ENCODE measurements at regions not wholly inside any gene's neighbourhood (a gene's known extent, or its start where the extent isn't known, plus 50 kb on each side); places are given as distances from the start of the nearest gene placed in this dataset.

DNA sequence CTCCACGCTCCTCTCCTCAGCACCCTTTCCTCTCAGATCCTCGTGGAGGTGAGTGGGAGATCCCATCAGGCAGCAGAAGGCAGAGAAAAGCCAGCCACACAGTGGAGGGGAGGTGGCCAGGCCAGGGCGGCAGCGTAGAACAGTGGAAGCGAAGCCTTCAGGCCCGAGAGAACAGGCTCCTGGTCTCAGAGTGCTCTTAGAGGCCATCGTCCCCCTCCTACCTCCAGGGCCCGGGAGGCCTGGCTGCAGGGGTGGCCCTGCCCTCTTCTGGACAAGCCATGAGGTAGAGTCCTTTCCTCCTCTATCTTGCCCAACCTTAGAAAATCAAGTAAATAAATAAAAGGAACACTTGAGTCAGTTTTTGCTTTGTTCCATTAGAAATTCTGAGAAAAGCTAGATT, 202.0 kb downstream of the KATNAL1 start:
- 0 out of 2 replicates have a peak, but pooled peaks cover 4% of the 10 kb centered on the region for H3K4me1 ChIP-seq (ENCODE audit: insufficient read depth)
- H3K9me3 Mint-ChIP-seq = no peaks in the 10 kb centered on the region
- H3K79me2 ChIP-seq (replicated peaks; ENCODE audit: insufficient read depth) = no peaks in the 10 kb centered on the region
- no peaks in the 10 kb centered on the region for H3F3A ChIP-seq (replicated peaks; ENCODE audit: low read depth)
- no peak overlapping the region for H3K4me3 Mint-ChIP-seq
- no peak overlapping the region for H3K4me3 ChIP-seq
- peak overlapping the region; percentile 90 for H2AFZ ChIP-seq
- no peaks in the 10 kb centered on the region for H3K36me3 Mint-ChIP-seq (ENCODE audit: low read depth)
- ATAC-seq (peak; percentile 92), DNase-seq (ENCODE audit: low spot score) (peak; percentile 41)
- H4K20me1 ChIP-seq (replicated peaks; ENCODE audit: insufficient read depth) = no peaks in the 10 kb centered on the region
- H3K36me3 ChIP-seq (ENCODE audit: insufficient read depth) = no peaks in the 10 kb centered on the region
- TF ChIP-seq, protein P1, sequence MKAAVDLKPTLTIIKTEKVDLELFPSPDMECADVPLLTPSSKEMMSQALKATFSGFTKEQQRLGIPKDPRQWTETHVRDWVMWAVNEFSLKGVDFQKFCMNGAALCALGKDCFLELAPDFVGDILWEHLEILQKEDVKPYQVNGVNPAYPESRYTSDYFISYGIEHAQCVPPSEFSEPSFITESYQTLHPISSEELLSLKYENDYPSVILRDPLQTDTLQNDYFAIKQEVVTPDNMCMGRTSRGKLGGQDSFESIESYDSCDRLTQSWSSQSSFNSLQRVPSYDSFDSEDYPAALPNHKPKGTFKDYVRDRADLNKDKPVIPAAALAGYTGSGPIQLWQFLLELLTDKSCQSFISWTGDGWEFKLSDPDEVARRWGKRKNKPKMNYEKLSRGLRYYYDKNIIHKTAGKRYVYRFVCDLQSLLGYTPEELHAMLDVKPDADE (IDR thresholded peaks at IDR 0.05) = no peak
- TF ChIP-seq EZH2 (IDR thresholded peaks at IDR 0.05; ENCODE audit: low read depth, unreplicated experiment) (no peak), EZH2phosphoT487 (IDR thresholded peaks at IDR 0.05; ENCODE audit: unreplicated experiment) (no peak), CREB1 (CRISPR knock-in tag; IDR thresholded peaks at IDR 0.05; ENCODE audit: low read depth) (no peak), NANOG (IDR thresholded peaks at IDR 0.05; ENCODE audit: borderline replicate concordance) (no peak), JUNB (IDR thresholded peaks at IDR 0.05; ENCODE audit: unreplicated experiment) (no peak), CTCF (conservative IDR thresholded peaks at IDR 0.05; ENCODE audit: low read depth in 2 of 2) (peak; percentile 34 to 67), STAT1 (IDR thresholded peaks at IDR 0.05; ENCODE audit: unreplicated experiment) (no peak)
- TF ChIP-seq, protein P2, sequence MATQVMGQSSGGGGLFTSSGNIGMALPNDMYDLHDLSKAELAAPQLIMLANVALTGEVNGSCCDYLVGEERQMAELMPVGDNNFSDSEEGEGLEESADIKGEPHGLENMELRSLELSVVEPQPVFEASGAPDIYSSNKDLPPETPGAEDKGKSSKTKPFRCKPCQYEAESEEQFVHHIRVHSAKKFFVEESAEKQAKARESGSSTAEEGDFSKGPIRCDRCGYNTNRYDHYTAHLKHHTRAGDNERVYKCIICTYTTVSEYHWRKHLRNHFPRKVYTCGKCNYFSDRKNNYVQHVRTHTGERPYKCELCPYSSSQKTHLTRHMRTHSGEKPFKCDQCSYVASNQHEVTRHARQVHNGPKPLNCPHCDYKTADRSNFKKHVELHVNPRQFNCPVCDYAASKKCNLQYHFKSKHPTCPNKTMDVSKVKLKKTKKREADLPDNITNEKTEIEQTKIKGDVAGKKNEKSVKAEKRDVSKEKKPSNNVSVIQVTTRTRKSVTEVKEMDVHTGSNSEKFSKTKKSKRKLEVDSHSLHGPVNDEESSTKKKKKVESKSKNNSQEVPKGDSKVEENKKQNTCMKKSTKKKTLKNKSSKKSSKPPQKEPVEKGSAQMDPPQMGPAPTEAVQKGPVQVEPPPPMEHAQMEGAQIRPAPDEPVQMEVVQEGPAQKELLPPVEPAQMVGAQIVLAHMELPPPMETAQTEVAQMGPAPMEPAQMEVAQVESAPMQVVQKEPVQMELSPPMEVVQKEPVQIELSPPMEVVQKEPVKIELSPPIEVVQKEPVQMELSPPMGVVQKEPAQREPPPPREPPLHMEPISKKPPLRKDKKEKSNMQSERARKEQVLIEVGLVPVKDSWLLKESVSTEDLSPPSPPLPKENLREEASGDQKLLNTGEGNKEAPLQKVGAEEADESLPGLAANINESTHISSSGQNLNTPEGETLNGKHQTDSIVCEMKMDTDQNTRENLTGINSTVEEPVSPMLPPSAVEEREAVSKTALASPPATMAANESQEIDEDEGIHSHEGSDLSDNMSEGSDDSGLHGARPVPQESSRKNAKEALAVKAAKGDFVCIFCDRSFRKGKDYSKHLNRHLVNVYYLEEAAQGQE (IDR thresholded peaks at IDR 0.05; ENCODE audit: unreplicated experiment) = no peak
- H3K27me3 ChIP-seq (ENCODE audit: insufficient read depth) = no peaks in the 10 kb centered on the region
- H3K9me2 ChIP-seq (ENCODE audit: insufficient read depth) = no peaks in the 10 kb centered on the region
- H3K27ac Mint-ChIP-seq = no peak overlapping the region
- H3K27me3 Mint-ChIP-seq (ENCODE audit: insufficient read depth, low read depth, poor library complexity) = peaks cover 17% of the 10 kb centered on the region
- H3K4me2 ChIP-seq = no peak overlapping the region
- H3K27ac ChIP-seq (ENCODE audit: low read depth) = no peak overlapping the region
- H3K4me1 Mint-ChIP-seq = peaks cover 9% of the 10 kb centered on the region

Measured in GM23338 (cell line).